GM10266 (cell line): ENCODE measurements at regions not wholly inside any gene's neighbourhood (a gene's known extent, or its start where the extent isn't known, plus 50 kb on each side); places are given as distances from the start of the nearest gene placed in this dataset.

Source experiments
- DNase-seq: peaks from one replicate; pipeline ENCODE4 v3.0.0; 2012; ENCODE audit errors: extremely low spot score
- TF ChIP-seq, protein P1 (sequence below): IDR thresholded peaks from 2 replicates; pipeline ENCODE4 v1.5.1; 2012; ENCODE audit warnings: mild to moderate bottlenecking, low read depth; ENCODE audit not compliant: control insufficient read depth, insufficient read depth; ENCODE audit errors: missing control alignments

GRCh38 chr4:81700189-81700588 is 228.5 kb upstream of the RASGEF1B start:
- DNase-seq, result no peak
- TF ChIP-seq, protein P1, sequence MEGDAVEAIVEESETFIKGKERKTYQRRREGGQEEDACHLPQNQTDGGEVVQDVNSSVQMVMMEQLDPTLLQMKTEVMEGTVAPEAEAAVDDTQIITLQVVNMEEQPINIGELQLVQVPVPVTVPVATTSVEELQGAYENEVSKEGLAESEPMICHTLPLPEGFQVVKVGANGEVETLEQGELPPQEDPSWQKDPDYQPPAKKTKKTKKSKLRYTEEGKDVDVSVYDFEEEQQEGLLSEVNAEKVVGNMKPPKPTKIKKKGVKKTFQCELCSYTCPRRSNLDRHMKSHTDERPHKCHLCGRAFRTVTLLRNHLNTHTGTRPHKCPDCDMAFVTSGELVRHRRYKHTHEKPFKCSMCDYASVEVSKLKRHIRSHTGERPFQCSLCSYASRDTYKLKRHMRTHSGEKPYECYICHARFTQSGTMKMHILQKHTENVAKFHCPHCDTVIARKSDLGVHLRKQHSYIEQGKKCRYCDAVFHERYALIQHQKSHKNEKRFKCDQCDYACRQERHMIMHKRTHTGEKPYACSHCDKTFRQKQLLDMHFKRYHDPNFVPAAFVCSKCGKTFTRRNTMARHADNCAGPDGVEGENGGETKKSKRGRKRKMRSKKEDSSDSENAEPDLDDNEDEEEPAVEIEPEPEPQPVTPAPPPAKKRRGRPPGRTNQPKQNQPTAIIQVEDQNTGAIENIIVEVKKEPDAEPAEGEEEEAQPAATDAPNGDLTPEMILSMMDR, result no peak

GRCh38 chr4:81698538-81699296 is 227.0 kb upstream of the RASGEF1B start:
- DNase-seq, result no peak
- TF ChIP-seq, protein P1, result no peak

DNA sequence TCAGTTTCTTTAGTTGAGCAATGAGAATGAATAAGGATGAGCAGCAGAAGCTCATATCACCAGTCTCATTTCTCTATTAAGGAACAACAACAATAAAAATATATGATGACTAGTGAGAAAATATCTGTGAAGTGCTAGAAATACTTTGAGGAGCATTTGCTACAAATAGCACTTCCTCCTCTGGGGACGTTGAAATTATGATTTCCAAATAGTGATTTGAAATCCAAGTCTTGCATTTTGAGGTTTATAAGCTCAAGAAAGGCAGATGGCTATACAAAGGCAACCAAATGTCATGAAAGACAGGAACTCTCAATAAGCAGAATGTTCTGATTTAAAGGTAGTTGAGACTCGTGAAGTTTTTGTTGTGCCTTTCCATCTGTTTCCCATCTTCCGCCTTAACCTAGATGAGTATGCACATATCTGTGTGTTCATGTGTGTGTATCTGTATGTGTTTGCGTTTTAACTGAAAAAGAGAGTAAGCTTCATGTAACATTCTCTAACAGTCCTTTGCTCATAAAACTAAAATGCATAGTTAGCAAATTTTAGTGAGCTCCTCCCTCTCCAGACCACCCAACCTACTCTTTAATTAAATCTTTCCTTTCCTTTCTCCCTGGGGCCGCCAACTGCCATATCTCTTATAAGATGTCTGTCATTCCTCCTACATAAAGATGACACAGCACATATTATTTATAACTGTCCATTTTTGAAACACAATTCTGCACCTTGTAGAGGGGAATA is 222.6 kb upstream of the RASGEF1B start:
- DNase-seq, result no peak
- TF ChIP-seq, protein P1, result no peak

DNA sequence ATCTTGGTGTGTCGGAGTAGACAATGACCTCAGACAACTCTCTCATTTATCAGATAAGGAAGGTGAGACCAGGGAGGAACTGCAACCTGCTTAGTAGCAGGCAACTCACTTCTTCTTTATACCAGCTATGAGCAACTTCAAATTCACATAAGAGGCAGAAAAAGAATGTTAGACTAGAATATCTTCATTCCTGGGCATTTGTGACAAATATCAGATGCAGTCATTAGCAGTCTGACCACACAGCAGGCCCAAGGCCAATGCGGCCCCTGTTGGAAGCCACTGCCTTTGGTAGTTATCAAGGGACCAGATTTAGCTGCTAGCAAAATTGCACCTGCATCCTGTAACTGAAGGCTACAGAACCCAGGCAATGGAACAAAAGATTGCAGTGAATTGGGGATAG is 219.2 kb upstream of the RASGEF1B start:
- TF ChIP-seq, protein P1, result no peak
- no peak for DNase-seq

GRCh38 chr4:81688085-81688484 is 216.4 kb upstream of the RASGEF1B start:
- TF ChIP-seq, protein P1, result no peak
- no peak for DNase-seq

DNA sequence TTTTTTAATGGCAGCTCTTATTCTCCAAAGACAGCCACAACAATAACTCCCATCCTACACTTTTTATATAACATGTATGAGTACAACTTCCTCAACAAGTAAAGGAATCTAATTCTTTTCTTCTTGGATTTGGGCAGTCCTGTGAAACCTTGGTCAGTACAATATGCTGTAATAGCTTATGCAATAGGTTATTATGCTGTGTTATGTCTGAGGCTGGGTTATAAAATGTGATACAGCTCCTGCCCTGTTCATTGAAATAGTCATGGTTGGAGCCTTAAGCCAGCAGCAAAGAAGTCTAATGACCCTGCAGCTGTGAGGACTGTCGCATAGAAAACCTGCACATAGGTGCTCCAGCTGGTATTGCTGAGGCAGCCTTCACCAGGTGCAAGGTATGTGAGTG is 215.8 kb upstream of the RASGEF1B start:
- TF ChIP-seq, protein P1, result no peak

DNA sequence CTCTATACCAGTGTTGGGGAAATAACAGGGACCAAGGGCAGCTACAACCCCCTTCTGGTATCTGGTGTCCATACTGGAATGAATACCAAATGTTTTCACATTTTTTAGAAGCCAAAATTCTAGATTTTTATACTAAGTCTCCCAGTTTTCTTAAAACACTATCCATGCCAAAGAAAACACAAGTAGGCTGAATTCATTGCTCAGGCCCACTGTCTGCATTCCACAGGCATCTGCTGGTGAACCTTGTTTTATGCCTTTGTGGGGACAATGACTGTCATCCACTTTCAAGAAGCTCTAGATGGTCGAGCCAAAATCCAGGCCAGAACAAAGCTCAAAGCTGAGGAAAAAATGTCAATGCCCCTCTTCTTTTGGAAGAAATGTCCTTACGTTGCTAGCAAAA is 213.4 kb upstream of the RASGEF1B start:
- TF ChIP-seq, protein P1, result no peak
- no peak for DNase-seq

More for the DNA sequence above, 215.8 kb upstream of the RASGEF1B start:
- no peak for DNase-seq
